ENCODE measurements at regions not wholly inside any gene's neighbourhood (a gene's known extent, or its start where the extent isn't known, plus 50 kb on each side); places are given as distances from the start of the nearest gene placed in this dataset.

GRCh38 chr18:42533616-42534015 lies 578.6 kb downstream of the PIK3C3 start:
- no peaks in the 10 kb centered on the region for H3K36me3 ChIP-seq (ENCODE audit: control insufficient read depth in 2 of 2, extremely low read depth in 1 of 2, insufficient read depth in 2 of 2, low read length in 2 of 2)
- dilution Hi-C loops (cut with MboI; ENCODE audit: extremely low pct_ligation_motif_present, low sequenced_read_pairs) = no loop called here

GRCh38 chr18:42534313-42534712 lies 579.3 kb downstream of the PIK3C3 start:
- H3K79me2 ChIP-seq (ENCODE audit: control insufficient read depth, insufficient read depth, low read length) = no peaks in the 10 kb centered on the region
- H3K9me3 ChIP-seq (ENCODE audit: control insufficient read depth, low read depth, low read length) = no peaks in the 10 kb centered on the region
- H2AFZ ChIP-seq (ENCODE audit: control insufficient read depth, low read length) = no peak overlapping the region
- H3K4me3 ChIP-seq (ENCODE audit: control insufficient read depth in 2 of 3, extremely low read depth in 1 of 3, insufficient read depth in 2 of 3, low read depth in 1 of 3, low read length in 3 of 3) = no peak overlapping the region
- no peak for DNase-seq (ENCODE audit: low read depth, low spot score)
- no peak overlapping the region for H3K4me2 ChIP-seq (ENCODE audit: control insufficient read depth, extremely low read depth, insufficient read depth, low read depth, low read length)
- H3K4me1 ChIP-seq (ENCODE audit: control insufficient read depth, extremely low read depth, insufficient read depth, low read length) = no peaks in the 10 kb centered on the region
- TF ChIP-seq EZH2 (IDR thresholded peaks at IDR 0.05; ENCODE audit: low read length) (no peak), CTCF (optimal IDR thresholded peaks at IDR 0.05 in 1 of 3, IDR thresholded peaks at IDR 0.05 in 1 of 3, conservative IDR thresholded peaks at IDR 0.05 in 1 of 3; ENCODE audit: extremely low read depth in 1 of 3, insufficient read depth in 2 of 3, low read length in 3 of 3) (no peak)
- no peaks in the 10 kb centered on the region for H4K20me1 ChIP-seq (ENCODE audit: control insufficient read depth, extremely low read depth, insufficient read depth, low read length)
- H3K27ac ChIP-seq (ENCODE audit: control insufficient read depth, insufficient read depth, low read length) = no peak overlapping the region
- H3K36me3 ChIP-seq (ENCODE audit: control insufficient read depth in 2 of 2, extremely low read depth in 1 of 2, insufficient read depth in 2 of 2, low read length in 2 of 2) = no peaks in the 10 kb centered on the region
- no peaks in the 10 kb centered on the region for H3K9me1 ChIP-seq (ENCODE audit: control insufficient read depth, extremely low read depth, insufficient read depth, low read length)
- no peaks in the 10 kb centered on the region for H3K27me3 ChIP-seq (ENCODE audit: control insufficient read depth, extremely low read depth, insufficient read depth, low read length)
- FAIRE-seq = no peak
- no peak overlapping the region for H3K9ac ChIP-seq (ENCODE audit: control insufficient read depth, extremely low read depth, insufficient read depth, low read length)
- dilution Hi-C loops (cut with MboI; ENCODE audit: extremely low pct_ligation_motif_present, low sequenced_read_pairs) = no loop called here

More at GRCh38 chr18:42533616-42534015, 578.6 kb downstream of the PIK3C3 start:
- Histone ChIP-seq H3K27me3 (ENCODE audit: control insufficient read depth, extremely low read depth, insufficient read depth, low read length) (no peaks in the 10 kb centered on the region), H3K9ac (ENCODE audit: control insufficient read depth, extremely low read depth, insufficient read depth, low read length) (no peak overlapping the region), H3K27ac (ENCODE audit: control insufficient read depth, insufficient read depth, low read length) (no peak overlapping the region), H3K4me1 (ENCODE audit: control insufficient read depth, extremely low read depth, insufficient read depth, low read length) (no peaks in the 10 kb centered on the region), H3K79me2 (ENCODE audit: control insufficient read depth, insufficient read depth, low read length) (no peaks in the 10 kb centered on the region), H4K20me1 (ENCODE audit: control insufficient read depth, extremely low read depth, insufficient read depth, low read length) (no peaks in the 10 kb centered on the region), H3K4me3 (ENCODE audit: control insufficient read depth in 2 of 3, extremely low read depth in 1 of 3, insufficient read depth in 2 of 3, low read depth in 1 of 3, low read length in 3 of 3) (no peak overlapping the region), H3K4me2 (ENCODE audit: control insufficient read depth, extremely low read depth, insufficient read depth, low read depth, low read length) (no peak overlapping the region), H3K9me3 (ENCODE audit: control insufficient read depth, low read depth, low read length) (no peaks in the 10 kb centered on the region), H2AFZ (ENCODE audit: control insufficient read depth, low read length) (no peak overlapping the region), H3K9me1 (ENCODE audit: control insufficient read depth, extremely low read depth, insufficient read depth, low read length) (no peaks in the 10 kb centered on the region)
- TF ChIP-seq EZH2 (IDR thresholded peaks at IDR 0.05; ENCODE audit: low read length) = no peak
- no peak for TF ChIP-seq CTCF (optimal IDR thresholded peaks at IDR 0.05 in 1 of 3, IDR thresholded peaks at IDR 0.05 in 1 of 3, conservative IDR thresholded peaks at IDR 0.05 in 1 of 3; ENCODE audit: extremely low read depth in 1 of 3, insufficient read depth in 2 of 3, low read length in 3 of 3)
- FAIRE-seq = no peak
- DNase-seq (ENCODE audit: low read depth, low spot score) = no peak
